ENCODE measurements at regions not wholly inside any gene's neighbourhood (a gene's known extent, or its start where the extent isn't known, plus 50 kb on each side); places are given as distances from the start of the nearest gene placed in this dataset.
"Not testable (repeated sequence)": the region's sequence is repeated elsewhere in the genome, so short reads cannot be mapped to it uniquely, and the experiment has no call there.

DNA sequence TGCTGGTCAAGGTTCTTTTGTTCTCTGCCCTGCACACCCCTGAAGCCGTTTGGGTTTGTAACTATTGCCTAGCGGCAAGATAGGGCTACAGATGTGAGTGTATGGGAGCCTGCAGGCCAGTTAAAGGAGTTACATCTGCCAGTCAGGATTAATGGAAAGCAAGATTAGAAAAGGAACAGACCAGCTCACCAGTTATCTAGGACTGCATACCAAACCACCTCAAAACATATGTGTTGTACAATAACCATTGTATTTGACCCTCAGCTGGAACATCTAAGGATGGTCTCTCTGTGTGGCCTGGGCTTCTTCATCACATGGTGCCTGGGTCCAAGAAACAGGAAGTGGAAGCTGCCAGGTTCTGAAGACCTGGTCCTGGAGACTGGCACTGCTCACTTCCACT is 52.5 kb upstream of the FBXO28 start:
- no peak for DNase-seq

- DNase-seq, result no peak
These were observed 53.9 kb upstream of the FBXO28 start for GRCh38 chr1:224059897-224060427.

DNA sequence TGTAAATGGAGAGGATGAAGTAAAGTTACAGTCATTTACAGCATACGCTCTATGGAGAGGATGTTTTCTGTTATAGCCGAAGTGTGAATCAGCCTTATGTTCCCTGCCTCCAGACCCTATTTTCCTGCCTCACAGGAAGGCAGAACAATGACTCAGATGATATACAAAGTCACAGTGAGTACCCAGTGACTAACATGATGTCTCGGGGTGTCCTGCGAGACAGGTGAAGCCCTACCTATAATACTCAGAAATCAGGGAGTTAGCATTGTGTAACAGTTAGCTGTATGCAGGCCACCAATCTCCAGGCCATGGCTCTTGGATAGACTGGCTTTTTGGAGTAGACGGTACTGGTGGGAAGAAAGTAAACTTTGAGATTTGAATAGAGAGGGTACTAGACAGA is 55.6 kb upstream of the FBXO28 start:
- DNase-seq, result no peak

DNA sequence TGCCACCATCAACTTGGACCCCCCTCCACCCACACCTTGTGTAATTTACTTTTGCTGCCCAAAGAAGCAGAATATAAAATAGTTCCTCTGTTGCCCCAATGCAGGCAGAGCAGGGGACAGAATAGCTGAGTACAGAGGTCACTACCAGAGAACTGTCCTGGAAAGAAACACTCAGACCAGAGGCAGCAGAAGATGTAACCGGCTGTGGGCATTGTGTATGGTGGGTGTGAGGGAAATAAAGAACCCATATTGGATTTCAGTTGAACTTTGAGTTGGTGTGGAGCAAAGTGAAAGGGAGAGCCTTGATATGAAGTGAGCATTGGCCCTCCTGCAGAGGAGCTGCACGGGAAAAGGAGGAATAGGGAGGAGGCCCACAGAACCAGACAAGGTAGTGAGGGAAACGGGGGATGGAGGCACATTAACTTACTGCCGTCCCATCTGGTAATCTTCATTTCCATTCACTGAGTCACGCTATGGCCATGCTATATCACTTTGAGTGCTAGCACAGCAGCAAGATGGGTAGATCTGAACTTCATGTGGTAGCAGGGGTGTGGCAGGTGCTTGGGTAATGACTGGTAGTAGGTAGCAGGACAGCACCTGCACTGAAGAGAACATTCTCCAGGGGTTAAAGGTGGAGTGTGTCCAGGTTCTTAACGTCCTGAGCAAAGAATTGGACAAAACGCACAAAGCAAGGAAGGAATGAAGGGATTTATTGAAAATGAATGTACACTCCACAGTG is 56.3 kb upstream of the FBXO28 start:
- DNase-seq, result no peak

DNA sequence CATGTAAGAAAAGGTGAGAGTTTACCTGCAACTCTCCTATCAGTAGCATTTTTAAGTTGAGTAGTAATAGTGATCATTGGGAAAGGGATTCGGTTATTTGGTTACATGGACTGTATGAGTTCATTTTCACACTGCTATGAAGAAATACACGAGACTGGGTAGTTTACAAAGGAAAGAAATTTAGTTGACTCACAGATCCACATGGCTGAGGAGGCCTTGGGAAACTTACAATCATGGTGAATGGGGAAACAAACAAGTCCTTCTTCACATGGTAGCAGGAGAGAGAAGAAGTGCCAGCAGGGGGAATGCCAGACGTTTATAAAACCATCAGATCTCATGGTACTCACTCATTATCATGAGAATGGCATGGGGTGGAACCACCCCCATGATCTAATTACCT is 59.3 kb upstream of the FBXO28 start:
- DNase-seq, result no peak

GRCh38 chr1:224054012-224054411 is 59.9 kb upstream of the FBXO28 start:
- DNase-seq, result no peak

DNA sequence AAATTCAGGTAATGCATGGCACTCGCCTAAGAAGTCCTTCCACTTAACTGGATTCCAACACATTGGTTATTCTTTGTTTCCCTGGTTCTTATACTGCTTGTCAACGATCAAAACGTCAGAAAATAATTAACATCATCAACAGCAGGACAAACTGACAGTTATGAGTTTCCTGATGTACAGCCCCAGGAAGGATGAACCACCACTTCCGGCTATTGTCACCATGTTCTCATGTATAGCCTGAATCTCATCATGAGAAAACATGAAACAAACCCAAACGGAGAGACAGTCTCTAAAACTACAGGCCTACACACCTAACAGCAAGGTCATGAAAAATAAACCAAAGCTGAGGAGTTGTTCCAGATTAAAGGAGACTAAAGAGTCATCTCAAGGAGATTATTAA is 60.5 kb upstream of the FBXO28 start:
- DNase-seq, result no peak

DNA sequence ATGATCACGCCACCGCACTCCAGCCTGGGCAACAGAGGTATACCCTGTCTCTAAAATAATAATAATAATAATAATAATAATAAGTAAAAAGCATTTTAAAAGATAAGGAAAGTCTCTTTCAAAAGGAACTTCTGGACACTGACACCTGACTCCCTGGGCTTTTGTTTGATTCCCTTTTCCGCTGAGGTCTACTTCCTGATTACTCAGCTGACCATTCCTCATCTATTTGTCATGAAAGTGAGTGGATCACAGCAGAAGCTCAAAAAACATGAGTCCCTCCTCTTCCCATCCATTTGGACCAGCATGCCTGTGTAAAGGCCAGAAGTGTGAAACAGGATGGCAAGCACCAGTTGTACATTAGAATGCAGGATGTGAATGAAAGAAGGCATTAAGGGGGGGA is 61.1 kb upstream of the FBXO28 start:
- no peak for DNase-seq

GRCh38 chr1:224051782-224052181 is 62.1 kb upstream of the FBXO28 start:
- not testable (repeated sequence) for DNase-seq

DNA sequence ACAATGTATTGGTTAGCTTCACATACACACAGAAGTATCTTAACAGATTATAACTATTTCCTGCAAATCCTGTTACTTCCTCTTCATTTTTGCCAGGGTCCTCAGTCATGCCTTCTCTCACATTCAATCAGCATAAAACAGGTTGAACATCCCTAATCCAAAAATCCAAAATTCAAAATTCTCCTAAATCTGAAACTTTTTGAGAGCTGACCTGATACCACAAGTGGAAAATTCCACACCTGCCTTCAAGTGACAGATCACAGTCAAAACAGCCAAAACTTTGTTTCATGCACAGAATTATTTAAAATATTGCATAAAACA is 62.9 kb upstream of the FBXO28 start:
- no peak for DNase-seq

- no peak for DNase-seq
These were observed 66.4 kb upstream of the FBXO28 start for GRCh38 chr1:224047538-224047937.

DNA sequence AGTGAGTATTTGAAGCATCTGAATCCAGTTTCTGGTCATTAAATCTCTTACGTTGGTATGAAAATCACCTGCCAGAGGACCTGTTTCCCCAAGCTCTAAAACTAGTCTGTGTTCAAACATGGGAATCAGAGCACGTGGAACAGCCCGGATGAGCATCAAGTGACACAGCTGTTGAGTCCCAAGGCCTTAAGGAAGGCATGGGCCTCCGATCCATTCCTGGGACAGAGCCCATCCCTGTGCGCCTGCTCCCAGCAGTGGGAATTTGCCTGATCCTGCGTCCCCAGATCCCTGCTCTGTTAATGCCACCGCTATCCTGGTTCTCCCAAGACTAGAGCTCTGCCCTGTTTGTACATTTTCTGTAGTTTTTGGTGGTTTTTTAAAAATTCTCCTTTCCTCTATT is 68.4 kb upstream of the FBXO28 start:
- no peak for DNase-seq

DNA sequence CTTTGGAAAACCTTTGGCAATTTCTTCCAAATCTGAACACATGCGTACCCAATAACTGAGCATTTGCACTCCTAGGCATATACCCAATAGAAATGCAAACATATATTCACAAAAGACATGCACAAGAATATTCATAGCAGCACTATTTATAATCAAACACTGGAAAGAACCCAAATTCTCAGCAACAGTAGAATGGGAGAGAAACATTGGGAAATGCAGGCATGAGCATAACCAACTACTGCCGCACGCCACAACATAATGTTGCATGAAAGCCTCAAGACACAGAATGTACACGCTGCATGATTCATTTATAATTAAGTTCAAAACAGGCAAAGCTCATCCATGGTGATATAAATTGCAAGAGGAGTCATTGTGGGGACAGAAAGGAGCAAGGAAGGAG is 69.5 kb upstream of the FBXO28 start:
- no peak for DNase-seq

- no peak for DNase-seq
These were observed 71.3 kb upstream of the FBXO28 start for GRCh38 chr1:224042557-224043118.

DNA sequence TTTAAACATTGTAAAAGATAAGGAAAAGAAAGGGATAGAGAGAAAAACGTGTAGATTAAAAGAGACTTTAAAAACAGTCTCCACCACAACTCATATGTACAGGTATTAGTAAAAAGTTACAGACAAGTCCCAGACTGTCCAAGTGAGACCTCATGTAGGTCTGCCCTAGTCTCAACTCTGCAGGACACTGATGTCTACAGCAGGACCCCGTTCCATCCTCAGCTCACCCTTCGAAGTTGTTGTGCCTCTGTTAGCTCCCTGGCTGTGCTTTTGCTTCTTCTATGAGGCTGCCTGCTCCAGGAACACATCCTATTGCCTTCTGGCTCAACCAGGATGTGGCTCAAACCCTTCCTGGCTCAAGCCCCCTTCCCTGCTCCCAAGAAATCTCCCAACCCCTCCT is 72.9 kb upstream of the FBXO28 start:
- no peak for DNase-seq

GRCh38 chr1:224040423-224040822 is 73.5 kb upstream of the FBXO28 start:
- DNase-seq, result not testable (repeated sequence)

DNA sequence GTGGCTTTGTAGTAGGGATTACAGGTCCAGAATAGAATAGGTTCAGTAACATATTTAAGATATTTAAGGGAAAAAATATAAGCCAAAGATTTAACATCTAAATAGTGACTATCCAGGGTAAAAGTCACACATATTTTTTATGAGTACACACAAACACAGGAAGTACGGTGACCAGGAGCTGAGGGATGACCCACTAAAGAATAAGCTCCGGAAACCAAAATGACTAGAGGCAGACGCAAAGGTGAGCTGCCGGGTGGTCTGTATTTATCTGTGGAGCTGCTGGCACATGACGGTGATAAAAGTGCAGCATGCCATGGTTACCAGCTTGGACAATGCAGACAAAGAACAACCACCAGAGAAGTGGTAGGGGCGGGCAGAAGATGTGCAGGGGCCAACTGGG is 73.9 kb upstream of the FBXO28 start:
- DNase-seq, result not testable (repeated sequence)

DNA sequence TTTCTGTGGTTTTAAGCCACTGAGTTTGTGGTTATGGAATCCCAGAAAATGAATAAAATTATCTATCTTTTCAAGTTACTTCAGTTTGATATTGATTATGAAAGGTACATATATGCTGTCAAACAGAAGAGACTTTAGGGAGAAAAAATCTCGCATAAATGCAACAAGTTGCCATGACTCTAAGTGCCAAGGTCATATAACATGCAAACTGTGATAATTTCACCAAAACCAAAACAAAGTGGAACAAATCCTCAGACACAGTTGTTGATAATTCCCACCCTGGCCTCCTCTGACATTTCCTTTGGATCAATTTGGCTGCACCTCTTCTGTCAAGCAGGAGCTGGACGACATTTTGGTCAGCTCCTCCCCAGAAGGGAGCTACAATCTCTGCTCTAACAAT is 75.1 kb upstream of the FBXO28 start:
- not testable (repeated sequence) for DNase-seq

DNA sequence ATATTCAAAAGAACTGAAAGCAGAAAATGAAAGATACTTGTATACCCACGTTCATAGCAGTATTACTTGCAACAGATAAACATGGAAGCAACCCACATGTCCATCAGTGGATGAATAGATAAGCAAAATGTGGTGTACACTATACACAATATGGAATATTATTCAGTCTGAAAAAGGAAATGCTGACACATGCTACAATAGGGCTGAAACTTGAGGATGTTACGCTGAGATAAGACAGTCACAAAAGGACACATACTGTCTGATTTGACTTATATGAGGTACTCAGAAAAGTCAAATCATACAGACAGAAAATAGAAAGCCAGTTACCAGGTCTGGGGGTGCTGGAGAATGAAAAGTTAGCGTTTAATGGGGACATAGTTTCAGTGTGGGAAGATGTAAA is 76.5 kb upstream of the FBXO28 start:
- DNase-seq, result not testable (repeated sequence)

GRCh38 chr1:224032608-224033276 is 81.2 kb upstream of the FBXO28 start:
- not testable (repeated sequence) for DNase-seq

- not testable (repeated sequence) for DNase-seq
These were observed 81.9 kb upstream of the FBXO28 start for GRCh38 chr1:224031986-224032385.

- not testable (repeated sequence) for DNase-seq
These were observed 83.7 kb upstream of the FBXO28 start for GRCh38 chr1:224030257-224030656.

- not testable (repeated sequence) for DNase-seq
These were observed 84.5 kb upstream of the FBXO28 start for GRCh38 chr1:224029286-224030025.
